ENCODE measurements at regions not wholly inside any gene's neighbourhood (a gene's known extent, or its start where the extent isn't known, plus 50 kb on each side); places are given as distances from the start of the nearest gene placed in this dataset.

DNA sequence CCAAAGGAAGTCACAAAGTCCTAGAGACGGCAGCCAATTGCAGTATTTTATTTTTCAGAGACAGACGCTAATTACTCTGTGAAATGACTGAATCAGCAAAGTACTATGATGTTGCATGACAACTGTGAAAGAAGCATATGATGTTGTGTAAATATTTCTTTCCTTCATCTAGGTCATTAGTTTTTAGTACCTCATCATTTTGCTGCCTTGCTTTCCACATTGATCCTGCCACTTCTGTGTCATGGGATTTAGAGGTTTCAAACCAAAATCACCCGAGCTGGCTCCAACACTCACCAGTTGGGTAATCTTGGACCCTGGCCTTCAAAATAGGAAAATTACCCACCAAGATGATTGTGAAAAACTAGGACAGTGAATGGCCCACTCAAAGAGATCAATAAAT lies 585.2 kb downstream of the ACTL7B start:
- intact Hi-C loops (cut with DNase I; ENCODE audit: low total_unique reads): no loop called here

DNA sequence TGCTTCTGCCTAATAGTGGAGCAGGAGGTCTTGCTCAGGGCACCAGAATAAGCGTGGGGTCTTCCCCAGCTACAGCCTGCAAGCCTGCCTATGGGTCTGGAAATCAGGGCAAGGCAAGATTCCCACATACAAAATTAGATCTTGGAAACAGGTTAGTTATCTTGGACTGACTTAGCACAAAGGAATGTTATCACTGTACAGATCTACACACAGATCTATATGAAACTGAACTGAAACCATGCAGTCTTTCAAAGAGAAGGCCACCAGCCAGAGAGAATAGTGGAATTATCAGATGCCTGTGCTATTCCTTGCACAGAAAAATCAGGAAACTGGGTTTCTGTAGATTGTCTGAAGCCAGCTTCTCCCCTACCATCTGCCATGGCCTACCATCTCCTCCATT lies 585.7 kb downstream of the ACTL7B start:
- no peak for DNase-seq
- H3K36me3 ChIP-seq: no peaks in the 10 kb centered on the region
- H3K9me3 ChIP-seq: no peaks in the 10 kb centered on the region
- TF ChIP-seq, protein P1, sequence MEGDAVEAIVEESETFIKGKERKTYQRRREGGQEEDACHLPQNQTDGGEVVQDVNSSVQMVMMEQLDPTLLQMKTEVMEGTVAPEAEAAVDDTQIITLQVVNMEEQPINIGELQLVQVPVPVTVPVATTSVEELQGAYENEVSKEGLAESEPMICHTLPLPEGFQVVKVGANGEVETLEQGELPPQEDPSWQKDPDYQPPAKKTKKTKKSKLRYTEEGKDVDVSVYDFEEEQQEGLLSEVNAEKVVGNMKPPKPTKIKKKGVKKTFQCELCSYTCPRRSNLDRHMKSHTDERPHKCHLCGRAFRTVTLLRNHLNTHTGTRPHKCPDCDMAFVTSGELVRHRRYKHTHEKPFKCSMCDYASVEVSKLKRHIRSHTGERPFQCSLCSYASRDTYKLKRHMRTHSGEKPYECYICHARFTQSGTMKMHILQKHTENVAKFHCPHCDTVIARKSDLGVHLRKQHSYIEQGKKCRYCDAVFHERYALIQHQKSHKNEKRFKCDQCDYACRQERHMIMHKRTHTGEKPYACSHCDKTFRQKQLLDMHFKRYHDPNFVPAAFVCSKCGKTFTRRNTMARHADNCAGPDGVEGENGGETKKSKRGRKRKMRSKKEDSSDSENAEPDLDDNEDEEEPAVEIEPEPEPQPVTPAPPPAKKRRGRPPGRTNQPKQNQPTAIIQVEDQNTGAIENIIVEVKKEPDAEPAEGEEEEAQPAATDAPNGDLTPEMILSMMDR (IDR thresholded peaks at IDR 0.05): no peak
- intact Hi-C loops (cut with DNase I; ENCODE audit: low total_unique reads): no loop called here
- H3K27ac ChIP-seq: no peak overlapping the region
- no peak overlapping the region for H3K4me3 ChIP-seq
- H3K27me3 ChIP-seq: no peaks in the 10 kb centered on the region
- H3K4me1 ChIP-seq: peaks cover 0 to 4% (median 0%) of the 10 kb centered on the region in 4 donors

More for the DNA sequence above, 585.2 kb downstream of the ACTL7B start:
- H3K27me3 ChIP-seq: no peaks in the 10 kb centered on the region
- no peak overlapping the region for H3K4me3 ChIP-seq
- H3K4me1 ChIP-seq: peaks cover 0 to 4% (median 0%) of the 10 kb centered on the region in 4 donors
- no peak overlapping the region for H3K27ac ChIP-seq
- no peak for DNase-seq
- H3K36me3 ChIP-seq: no peaks in the 10 kb centered on the region
- no peaks in the 10 kb centered on the region for H3K9me3 ChIP-seq
- TF ChIP-seq, protein P1 (IDR thresholded peaks at IDR 0.05): no peak

DNA sequence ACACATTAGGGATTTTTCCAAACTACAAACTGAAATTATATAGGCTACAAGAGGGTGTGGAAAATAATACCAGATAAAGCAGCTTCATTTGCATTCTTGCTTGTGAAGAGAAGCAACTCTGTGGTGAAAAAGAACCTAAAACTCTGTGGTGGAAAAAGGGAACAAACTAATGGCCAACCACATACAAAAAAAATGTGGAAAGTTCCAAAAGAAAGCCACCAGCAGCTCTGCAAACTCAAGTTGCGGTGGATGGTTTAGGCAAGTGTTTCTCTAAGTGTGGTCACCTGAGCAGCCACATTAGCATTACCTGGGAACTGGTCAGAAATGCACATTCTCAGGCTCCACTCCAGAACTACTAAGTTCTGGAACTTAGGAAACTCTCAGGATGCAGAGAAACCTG lies 586.4 kb downstream of the ACTL7B start:
- intact Hi-C loops (cut with DNase I; ENCODE audit: low total_unique reads): no loop called here
- TF ChIP-seq, protein P1 (IDR thresholded peaks at IDR 0.05): no peak
- H3K4me3 ChIP-seq: no peak overlapping the region
- H3K4me1 ChIP-seq: peaks cover 0 to 4% (median 0%) of the 10 kb centered on the region in 4 donors
- no peaks in the 10 kb centered on the region for H3K27me3 ChIP-seq
- H3K27ac ChIP-seq: no peak overlapping the region
- H3K9me3 ChIP-seq: no peaks in the 10 kb centered on the region
- DNase-seq: no peak
- no peaks in the 10 kb centered on the region for H3K36me3 ChIP-seq

DNA sequence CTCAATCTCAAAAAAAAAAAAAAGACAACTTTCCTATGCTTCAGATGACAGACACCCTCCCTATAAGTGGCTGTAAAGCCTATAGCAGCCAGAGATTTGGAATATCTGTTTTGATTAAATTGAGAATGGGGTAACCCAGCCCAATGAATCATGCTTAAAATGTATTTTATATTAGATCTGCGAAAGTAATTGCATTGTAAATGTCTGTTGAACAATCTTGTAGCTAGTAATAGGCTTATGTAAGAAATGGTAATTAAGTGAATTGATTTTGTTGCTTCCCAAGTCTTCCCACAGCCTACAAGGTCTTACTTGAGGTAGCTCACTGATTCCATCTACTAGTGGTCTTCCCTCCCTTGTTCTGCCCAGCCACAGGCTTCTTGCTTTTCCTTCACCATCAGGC lies 590.7 kb downstream of the ACTL7B start:
- no peak overlapping the region for H3K4me3 ChIP-seq
- no peaks in the 10 kb centered on the region for H3K36me3 ChIP-seq
- no peaks in the 10 kb centered on the region for H3K27me3 ChIP-seq
- H3K9me3 ChIP-seq: no peaks in the 10 kb centered on the region
- intact Hi-C loops (cut with DNase I; ENCODE audit: low total_unique reads): no loop called here
- H3K27ac ChIP-seq: no peak overlapping the region
- DNase-seq: no peak
- no peaks in the 10 kb centered on the region for H3K4me1 ChIP-seq
- TF ChIP-seq, protein P1 (IDR thresholded peaks at IDR 0.05): no peak

DNA sequence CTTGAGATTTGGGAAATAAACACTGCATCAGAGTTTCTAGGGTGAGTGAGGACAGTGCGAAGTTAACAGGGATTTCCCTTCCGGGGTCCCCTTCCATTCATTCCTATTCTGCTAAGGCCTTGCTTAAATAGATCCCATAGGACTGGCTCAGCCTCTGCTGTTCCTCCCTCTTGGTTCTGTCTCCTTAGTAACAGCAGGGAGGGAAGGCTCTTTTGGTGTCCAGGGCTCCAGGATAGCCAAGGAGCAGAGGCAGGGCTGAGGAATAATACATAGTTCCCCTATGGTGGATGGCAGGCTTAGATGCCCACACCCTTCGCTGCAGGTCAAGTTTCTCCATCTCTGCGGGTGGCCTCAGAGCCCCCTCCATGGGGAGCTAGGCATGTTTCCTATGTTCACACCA lies 591.7 kb downstream of the ACTL7B start:
- no peak for DNase-seq
- no peaks in the 10 kb centered on the region for H3K9me3 ChIP-seq
- no peak overlapping the region for H3K4me3 ChIP-seq
- no peak overlapping the region for H3K27ac ChIP-seq
- TF ChIP-seq, protein P1 (IDR thresholded peaks at IDR 0.05): no peak
- no peaks in the 10 kb centered on the region for H3K36me3 ChIP-seq
- intact Hi-C loops (cut with DNase I; ENCODE audit: low total_unique reads): no loop called here
- no peaks in the 10 kb centered on the region for H3K4me1 ChIP-seq
- no peaks in the 10 kb centered on the region for H3K27me3 ChIP-seq

DNA sequence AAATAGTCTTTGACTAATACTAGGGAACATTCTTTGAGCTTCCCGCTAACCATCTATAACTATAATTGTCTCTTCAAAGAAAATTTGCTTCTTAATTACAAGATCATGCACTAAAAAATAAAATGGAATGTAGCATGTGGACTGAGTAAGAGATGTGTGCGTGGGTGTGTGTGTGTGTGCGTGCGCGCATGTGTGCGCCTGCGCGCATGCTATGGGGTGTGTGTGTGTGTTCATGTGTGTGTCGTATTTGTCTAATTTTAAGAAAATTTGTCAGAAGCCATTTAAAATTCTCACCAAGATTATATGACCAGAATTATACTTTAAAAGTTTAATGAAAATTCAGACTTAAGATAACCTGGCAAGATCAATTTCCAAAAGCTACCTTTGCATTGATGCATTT lies 593.0 kb downstream of the ACTL7B start:
- Histone ChIP-seq H3K36me3 (no peaks in the 10 kb centered on the region), H3K4me3 (no peak overlapping the region), H3K27me3 (no peaks in the 10 kb centered on the region), H3K27ac (no peak overlapping the region), H3K9me3 (no peaks in the 10 kb centered on the region), H3K4me1 (no peaks in the 10 kb centered on the region)
- TF ChIP-seq, protein P1 (IDR thresholded peaks at IDR 0.05): no peak
- no peak for DNase-seq
- intact Hi-C loops (cut with DNase I; ENCODE audit: low total_unique reads): no loop called here
